PFSK-1 (cell line): ENCODE measurements at regions not wholly inside any gene's neighbourhood (a gene's known extent, or its start where the extent isn't known, plus 50 kb on each side); places are given as distances from the start of the nearest gene placed in this dataset.

ENCODE experiments used
- FOXP2 ChIP-seq: optimal IDR thresholded peaks from 2 replicates; pipeline ENCODE3; 2011; ENCODE audit warnings: borderline replicate concordance, control low read depth, inconsistent platforms; ENCODE audit not compliant: insufficient read depth; ENCODE audit errors: extremely low read length, extremely low read depth
- POLR2AphosphoS5 ChIP-seq: IDR thresholded peaks from 2 replicates; pipeline ENCODE4 v1.6.1; 2012; ENCODE audit warnings: low read depth, mild to moderate bottlenecking, control low read depth, low read length, moderate library complexity
- SIN3A ChIP-seq: IDR thresholded peaks from 2 replicates; pipeline ENCODE4 v1.6.1; 2012; ENCODE audit warnings: mild to moderate bottlenecking, low read length, moderate library complexity, borderline replicate concordance; ENCODE audit not compliant: insufficient read depth
- TAF1 ChIP-seq: IDR thresholded peaks from 2 replicates; pipeline ENCODE4 v1.6.1; 2012; ENCODE audit warnings: low read length, control low read depth, borderline replicate concordance; ENCODE audit not compliant: insufficient read depth
- TF ChIP-seq, protein P1 (sequence below), 2 experiments: IDR thresholded peaks; 2 replicates each; pipeline versions ENCODE4 v1.6.1 to v1.8.0; 2011 to 2012; ENCODE audit warnings: low read depth in 2 of 2, low read length in 2 of 2, control low read depth in 1 of 2, inconsistent platforms in 1 of 2, mild to moderate bottlenecking in 1 of 2, moderate library complexity in 1 of 2; ENCODE audit not compliant: insufficient read depth in 1 of 2

- TF ChIP-seq FOXP2 (no peak), SIN3A (no peak), POLR2AphosphoS5 (no peak), TAF1 (no peak)
- TF ChIP-seq, protein P1, sequence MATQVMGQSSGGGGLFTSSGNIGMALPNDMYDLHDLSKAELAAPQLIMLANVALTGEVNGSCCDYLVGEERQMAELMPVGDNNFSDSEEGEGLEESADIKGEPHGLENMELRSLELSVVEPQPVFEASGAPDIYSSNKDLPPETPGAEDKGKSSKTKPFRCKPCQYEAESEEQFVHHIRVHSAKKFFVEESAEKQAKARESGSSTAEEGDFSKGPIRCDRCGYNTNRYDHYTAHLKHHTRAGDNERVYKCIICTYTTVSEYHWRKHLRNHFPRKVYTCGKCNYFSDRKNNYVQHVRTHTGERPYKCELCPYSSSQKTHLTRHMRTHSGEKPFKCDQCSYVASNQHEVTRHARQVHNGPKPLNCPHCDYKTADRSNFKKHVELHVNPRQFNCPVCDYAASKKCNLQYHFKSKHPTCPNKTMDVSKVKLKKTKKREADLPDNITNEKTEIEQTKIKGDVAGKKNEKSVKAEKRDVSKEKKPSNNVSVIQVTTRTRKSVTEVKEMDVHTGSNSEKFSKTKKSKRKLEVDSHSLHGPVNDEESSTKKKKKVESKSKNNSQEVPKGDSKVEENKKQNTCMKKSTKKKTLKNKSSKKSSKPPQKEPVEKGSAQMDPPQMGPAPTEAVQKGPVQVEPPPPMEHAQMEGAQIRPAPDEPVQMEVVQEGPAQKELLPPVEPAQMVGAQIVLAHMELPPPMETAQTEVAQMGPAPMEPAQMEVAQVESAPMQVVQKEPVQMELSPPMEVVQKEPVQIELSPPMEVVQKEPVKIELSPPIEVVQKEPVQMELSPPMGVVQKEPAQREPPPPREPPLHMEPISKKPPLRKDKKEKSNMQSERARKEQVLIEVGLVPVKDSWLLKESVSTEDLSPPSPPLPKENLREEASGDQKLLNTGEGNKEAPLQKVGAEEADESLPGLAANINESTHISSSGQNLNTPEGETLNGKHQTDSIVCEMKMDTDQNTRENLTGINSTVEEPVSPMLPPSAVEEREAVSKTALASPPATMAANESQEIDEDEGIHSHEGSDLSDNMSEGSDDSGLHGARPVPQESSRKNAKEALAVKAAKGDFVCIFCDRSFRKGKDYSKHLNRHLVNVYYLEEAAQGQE (IDR thresholded peaks at IDR 0.05; ENCODE audit: insufficient read depth in 1 of 2, low read depth in 2 of 2, low read length in 2 of 2): no peak
These were observed 190.9 kb downstream of the XPNPEP1 start for GRCh38 chr10:109732254-109732965.

GRCh38 chr10:109727436-109727835, 195.9 kb downstream of the XPNPEP1 start:
- TF ChIP-seq, protein P1 (IDR thresholded peaks at IDR 0.05; ENCODE audit: insufficient read depth in 1 of 2, low read depth in 2 of 2, low read length in 2 of 2): no peak
- TF ChIP-seq TAF1 (no peak), SIN3A (no peak), FOXP2 (no peak)

DNA sequence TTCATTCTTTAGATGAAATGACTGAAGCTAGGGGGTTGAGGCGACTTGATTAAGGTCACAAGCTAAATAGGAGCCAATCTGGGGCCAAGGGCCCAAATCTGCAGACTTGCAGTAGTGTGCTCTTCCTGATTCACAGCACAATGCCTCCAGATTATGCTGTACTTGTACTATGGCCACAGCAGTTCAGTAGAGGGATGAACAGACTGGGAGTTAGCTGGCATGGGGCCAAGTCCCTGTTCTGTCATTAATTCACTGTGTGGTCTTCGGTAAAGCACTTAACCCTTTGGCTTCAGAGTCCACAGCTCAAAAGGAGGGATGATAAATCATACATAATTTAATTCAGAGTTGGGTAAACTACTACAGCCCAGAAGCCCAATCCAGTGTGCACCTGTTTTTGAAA, 196.8 kb downstream of the XPNPEP1 start:
- TF ChIP-seq TAF1 (no peak), POLR2AphosphoS5 (no peak), FOXP2 (no peak), SIN3A (no peak)
- TF ChIP-seq, protein P1 (IDR thresholded peaks at IDR 0.05; ENCODE audit: insufficient read depth in 1 of 2, low read depth in 2 of 2, low read length in 2 of 2): no peak

- TF ChIP-seq POLR2AphosphoS5: no peak
- TF ChIP-seq SIN3A: no peak
- TF ChIP-seq FOXP2: no peak
- no peak for TF ChIP-seq TAF1
- TF ChIP-seq, protein P1 (IDR thresholded peaks at IDR 0.05; ENCODE audit: insufficient read depth in 1 of 2, low read depth in 2 of 2, low read length in 2 of 2): no peak
These were observed 200.0 kb downstream of the XPNPEP1 start for GRCh38 chr10:109723305-109723704.
